Neural progenitor cell (in vitro differentiated cells): ENCODE measurements at regions not wholly inside any gene's neighbourhood (a gene's known extent, or its start where the extent isn't known, plus 50 kb on each side); places are given as distances from the start of the nearest gene placed in this dataset.

Experiments
- DNase-seq: peaks from one replicate; pipeline ENCODE4 v3.0.0-alpha.2; 2016; ENCODE audit warnings: low spot score
- H2AFZ ChIP-seq: fragments of 200-600 bp; sonication (generic); replicated peaks from 2 replicates; pipeline ENCODE4 v1.6.1; 2016; ENCODE audit warnings: antibody characterized with exemption
- H3F3A ChIP-seq: fragments of 200-600 bp; sonication (generic); 2 replicates; pipeline ENCODE4 v1.6.1; 2016; ENCODE audit warnings: antibody characterized with exemption, low read depth
- H3K27ac ChIP-seq: fragments of 200-600 bp; sonication (generic); 2 replicates; pipeline ENCODE4 v1.5.1; 2016; ENCODE audit warnings: mild to moderate bottlenecking
- H3K27me3 ChIP-seq: fragments of 200-600 bp; sonication (generic); 2 replicates; pipeline ENCODE4 v1.6.1; 2016; ENCODE audit warnings: mild to moderate bottlenecking, moderate library complexity
- H3K36me3 ChIP-seq: fragments of 200-600 bp; sonication (generic); 2 replicates; pipeline ENCODE4 v1.5.1; 2016
- H3K4me1 ChIP-seq: fragments of 200-600 bp; sonication (generic); 2 replicates; pipeline ENCODE4 v1.6.1; 2016; ENCODE audit warnings: mixed run types
- H3K4me2 ChIP-seq: fragments of 200-600 bp; sonication (generic); 2 replicates; pipeline ENCODE4 v1.6.1; 2016
- H3K4me3 ChIP-seq: fragments of 200-600 bp; sonication (generic); 2 replicates; pipeline ENCODE4 v1.5.1; 2016
- H3K79me2 ChIP-seq: fragments of 200-600 bp; sonication (generic); 2 replicates; pipeline ENCODE4 v1.6.1; 2016; ENCODE audit warnings: low read depth
- H3K9ac ChIP-seq: fragments of 200-600 bp; sonication (generic); 2 replicates; pipeline ENCODE4 v1.6.1; 2016
- H3K9me3 ChIP-seq: fragments of 200-600 bp; sonication (generic); 2 replicates; pipeline ENCODE4 v1.5.1; 2016; ENCODE audit warnings: low read depth
- H4K20me1 ChIP-seq: fragments of 200-600 bp; sonication (generic); 2 replicates; pipeline ENCODE4 v1.6.1; 2016; ENCODE audit warnings: low read depth
- H3K27ac Mint-ChIP-seq: 3 replicates; pipeline ENCODE4 v1.8.0; 2021; ENCODE audit warnings: mixed read lengths
- H3K27me3 Mint-ChIP-seq: 2 replicates; pipeline ENCODE4 v1.8.0; 2022; ENCODE audit warnings: low read depth, mild to moderate bottlenecking, inconsistent platforms, moderate library complexity, mixed read lengths; ENCODE audit not compliant: insufficient read depth
- H3K36me3 Mint-ChIP-seq: 3 replicates; pipeline ENCODE4 v1.8.0; 2021; ENCODE audit warnings: mixed read lengths
- H3K4me1 Mint-ChIP-seq: 3 replicates; pipeline ENCODE4 v1.8.0; 2021; ENCODE audit warnings: mixed read lengths
- H3K4me3 Mint-ChIP-seq: 3 replicates; pipeline ENCODE4 v1.8.0; 2021; ENCODE audit warnings: mild to moderate bottlenecking, moderate library complexity, mixed read lengths
- H3K9me3 Mint-ChIP-seq: 3 replicates; pipeline ENCODE4 v1.8.0; 2020; ENCODE audit warnings: mixed read lengths
- CTCF ChIP-seq: fragments of 200-600 bp; sonication (generic); IDR thresholded peaks from 2 replicates; pipeline ENCODE4 v1.5.1; 2017; ENCODE audit warnings: antibody characterized with exemption, mild to moderate bottlenecking
- EZH2 ChIP-seq: fragments of 200-600 bp; sonication (generic); IDR thresholded peaks from 2 replicates; pipeline ENCODE4 v1.6.1; 2017; ENCODE audit warnings: antibody characterized with exemption, mild to moderate bottlenecking, moderate library complexity
- EZH2phosphoT487 ChIP-seq: fragments of 200-600 bp; sonication (generic); IDR thresholded peaks from 2 replicates; pipeline ENCODE4 v1.6.1; 2017; ENCODE audit warnings: antibody characterized with exemption

DNA sequence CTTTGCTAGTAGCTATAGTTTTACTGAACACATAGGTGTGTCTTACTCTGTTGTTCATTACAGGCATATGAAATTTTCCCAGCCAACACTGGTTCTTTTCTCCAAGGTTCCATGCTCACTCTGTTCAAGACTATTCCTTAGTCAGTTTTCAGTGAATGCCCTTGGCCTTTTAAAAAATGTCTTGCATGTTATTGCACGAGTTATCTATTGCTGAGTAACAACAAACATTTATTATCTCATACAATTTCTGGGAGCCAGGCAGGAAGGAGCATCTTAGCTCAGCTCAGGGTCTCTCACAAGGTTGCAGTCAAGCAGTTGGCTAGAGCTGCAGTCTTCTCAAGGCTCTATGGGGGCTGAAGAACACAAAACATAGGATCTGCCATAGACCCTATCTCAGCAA, 223.5 kb downstream of the BTG1 start:
- Histone ChIP-seq H3K4me3 (no peak overlapping the region), H3F3A (no peaks in the 10 kb centered on the region), H3K4me2 (no peak overlapping the region), H3K9me3 (no peaks in the 10 kb centered on the region), H3K4me1 (no peaks in the 10 kb centered on the region), H3K27me3 (no peaks in the 10 kb centered on the region), H3K9ac (no peak overlapping the region), H2AFZ (no peak overlapping the region), H3K79me2 (no peaks in the 10 kb centered on the region), H3K36me3 (no peaks in the 10 kb centered on the region), H4K20me1 (no peaks in the 10 kb centered on the region), H3K27ac (no peak overlapping the region)
- peaks cover 8% of the 10 kb centered on the region for H3K9me3 Mint-ChIP-seq
- DNase-seq: no peak
- TF ChIP-seq CTCF (no peak), EZH2 (no peak), EZH2phosphoT487 (no peak)
- peaks cover 4% of the 10 kb centered on the region for H3K27me3 Mint-ChIP-seq
- H3K4me3 Mint-ChIP-seq: no peak overlapping the region
- no peaks in the 10 kb centered on the region for H3K36me3 Mint-ChIP-seq
- H3K27ac Mint-ChIP-seq: no peak overlapping the region
- no peaks in the 10 kb centered on the region for H3K4me1 Mint-ChIP-seq

DNA sequence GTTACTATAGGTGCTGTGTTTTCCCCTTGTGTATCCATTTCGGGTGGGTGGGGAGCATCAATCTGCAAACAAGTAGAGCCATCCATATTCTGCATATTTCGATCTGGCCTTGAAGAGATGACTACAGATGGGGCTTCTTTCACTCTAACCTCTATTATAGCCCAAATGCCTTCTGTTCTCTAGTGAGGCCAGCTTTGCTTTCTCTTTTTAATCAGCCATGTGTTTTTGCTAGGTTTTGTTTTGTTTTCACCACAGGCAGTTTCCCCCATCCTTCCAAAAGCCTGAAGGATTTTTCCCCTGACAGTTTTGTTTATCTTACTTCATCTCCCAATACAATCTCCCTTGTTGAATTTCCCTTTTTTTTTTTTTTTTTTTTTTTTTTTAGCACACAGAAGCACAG, 224.1 kb downstream of the BTG1 start:
- H3K4me3 ChIP-seq: no peak overlapping the region
- no peaks in the 10 kb centered on the region for H3K36me3 ChIP-seq
- no peak for DNase-seq
- Mint-ChIP-seq H3K27ac (no peak overlapping the region), H3K4me3 (no peak overlapping the region), H3K4me1 (no peaks in the 10 kb centered on the region), H3K36me3 (no peaks in the 10 kb centered on the region), H3K27me3 (peaks cover 4% of the 10 kb centered on the region), H3K9me3 (peaks cover 8% of the 10 kb centered on the region)
- no peak overlapping the region for H3K9ac ChIP-seq
- no peak for TF ChIP-seq EZH2phosphoT487
- no peak for TF ChIP-seq CTCF
- H3K9me3 ChIP-seq: no peaks in the 10 kb centered on the region
- H2AFZ ChIP-seq: no peak overlapping the region
- no peaks in the 10 kb centered on the region for H4K20me1 ChIP-seq
- no peaks in the 10 kb centered on the region for H3F3A ChIP-seq
- H3K4me1 ChIP-seq: no peaks in the 10 kb centered on the region
- H3K27ac ChIP-seq: no peak overlapping the region
- no peaks in the 10 kb centered on the region for H3K79me2 ChIP-seq
- no peaks in the 10 kb centered on the region for H3K27me3 ChIP-seq
- H3K4me2 ChIP-seq: no peak overlapping the region

DNA sequence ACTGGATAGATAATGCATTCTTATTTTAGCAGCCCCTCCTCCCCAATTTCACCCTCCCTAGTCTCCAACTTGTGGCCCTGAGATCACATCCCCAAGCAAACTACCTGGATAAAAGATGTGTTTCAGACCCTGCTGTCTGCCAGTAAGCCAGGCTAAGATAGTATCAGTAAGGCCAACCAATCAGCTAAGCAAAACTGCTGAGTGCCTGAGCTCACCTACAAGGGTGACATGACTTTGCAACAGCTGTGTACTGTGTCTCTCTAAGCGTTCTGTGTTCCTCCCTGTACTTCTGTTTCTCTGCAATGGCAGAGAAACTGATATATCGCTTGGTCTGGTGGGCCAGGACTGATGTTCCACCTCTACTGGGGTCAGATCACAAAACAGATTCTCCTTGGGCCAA, 224.9 kb downstream of the BTG1 start:
- Histone ChIP-seq H3K79me2 (no peaks in the 10 kb centered on the region), H3F3A (no peaks in the 10 kb centered on the region), H3K9me3 (no peaks in the 10 kb centered on the region), H2AFZ (no peak overlapping the region), H3K4me2 (no peak overlapping the region), H3K9ac (no peak overlapping the region), H3K4me1 (no peaks in the 10 kb centered on the region), H3K27me3 (no peaks in the 10 kb centered on the region), H3K27ac (no peak overlapping the region), H3K36me3 (no peaks in the 10 kb centered on the region), H3K4me3 (no peak overlapping the region), H4K20me1 (no peaks in the 10 kb centered on the region)
- no peaks in the 10 kb centered on the region for H3K4me1 Mint-ChIP-seq
- H3K27me3 Mint-ChIP-seq: peaks cover 4% of the 10 kb centered on the region
- H3K9me3 Mint-ChIP-seq: peaks cover 8% of the 10 kb centered on the region
- no peak overlapping the region for H3K4me3 Mint-ChIP-seq
- DNase-seq: no peak
- H3K36me3 Mint-ChIP-seq: no peaks in the 10 kb centered on the region
- TF ChIP-seq EZH2phosphoT487 (no peak), CTCF (no peak), EZH2 (no peak)
- no peak overlapping the region for H3K27ac Mint-ChIP-seq

- H3F3A ChIP-seq: no peaks in the 10 kb centered on the region
- Mint-ChIP-seq H3K27me3 (peaks cover 4% of the 10 kb centered on the region), H3K27ac (no peak overlapping the region), H3K4me1 (no peaks in the 10 kb centered on the region), H3K9me3 (peaks cover 8% of the 10 kb centered on the region), H3K4me3 (no peak overlapping the region), H3K36me3 (no peaks in the 10 kb centered on the region)
- H3K9me3 ChIP-seq: no peaks in the 10 kb centered on the region
- no peaks in the 10 kb centered on the region for H3K27me3 ChIP-seq
- H3K9ac ChIP-seq: no peak overlapping the region
- H2AFZ ChIP-seq: no peak overlapping the region
- no peaks in the 10 kb centered on the region for H3K79me2 ChIP-seq
- H3K36me3 ChIP-seq: no peaks in the 10 kb centered on the region
- H4K20me1 ChIP-seq: no peaks in the 10 kb centered on the region
- DNase-seq: no peak
- H3K27ac ChIP-seq: no peak overlapping the region
- no peaks in the 10 kb centered on the region for H3K4me1 ChIP-seq
- H3K4me2 ChIP-seq: no peak overlapping the region
- H3K4me3 ChIP-seq: no peak overlapping the region
- TF ChIP-seq EZH2phosphoT487 (no peak), EZH2 (no peak), CTCF (no peak)
Measured at GRCh38 chr12:91920276-91920675, 225.4 kb downstream of the BTG1 start.
